Panc1 (cell line): ENCODE measurements at regions not wholly inside any gene's neighbourhood (a gene's known extent, or its start where the extent isn't known, plus 50 kb on each side); places are given as distances from the start of the nearest gene placed in this dataset.

ENCODE experiments used
- ATAC-seq: fragments of 200-7000 bp; cut with Tn5 transposase; 2 replicates; pipeline ENCODE4 v1.9.1; 2020; ENCODE audit warnings: mild to moderate bottlenecking, moderate library complexity
- BruUV-seq: library from RNA; stranded (reverse); fragments of 400-500 nt; replicated peaks from 2 replicates; lab custom pipeline; 2021; lab: Mats Ljungman, UMichigan
- CTCF ChIA-PET: fragments of 300-600 bp; sonication (Branson Sonifier 250); formaldehyde crosslinking; loops from one replicate; lab custom pipeline; 2022; ENCODE audit warnings: antibody characterized with exemption; lab: Charles Lee
- POLR2A ChIA-PET: fragments of 300-600 bp; sonication (Branson Sonifier 250); formaldehyde crosslinking; loops from one replicate; lab custom pipeline; 2022; ENCODE audit warnings: antibody characterized with exemption; lab: Charles Lee
- DNase-seq: peaks from one replicate; pipeline ENCODE4 v3.0.0-alpha.2; 2010; ENCODE audit warnings: low read depth, low spot score
- H3K27ac ChIP-seq: 2 replicates; pipeline ENCODE4 v1.5.1; 2011; ENCODE audit warnings: mild to moderate bottlenecking, low read length, inconsistent platforms
- H3K27me3 ChIP-seq: fragments of 200-500 bp; sonication (Bioruptor generic); 2 replicates; pipeline ENCODE4 v1.6.0; 2014; ENCODE audit warnings: low read length, inconsistent platforms; ENCODE audit not compliant: control insufficient read depth, insufficient read depth
- H3K36me3 ChIP-seq: fragments of 200-500 bp; sonication (Bioruptor generic); 2 replicates; pipeline ENCODE4 v1.5.1; 2014; ENCODE audit warnings: inconsistent platforms, mild to moderate bottlenecking, low read length, moderate library complexity; ENCODE audit not compliant: control insufficient read depth, insufficient read depth
- H3K4me1 ChIP-seq: 2 replicates; pipeline ENCODE4 v1.5.1; 2011; ENCODE audit warnings: inconsistent platforms, mild to moderate bottlenecking, low read length, moderate library complexity; ENCODE audit not compliant: control insufficient read depth, insufficient read depth
- H3K4me3 ChIP-seq, 2 experiments: 2 replicates each; pipeline ENCODE4 v1.5.1; 2011 to 2012; ENCODE audit warnings: low read depth in 2 of 2, low read length in 2 of 2, mild to moderate bottlenecking in 2 of 2, inconsistent platforms in 1 of 2, moderate library complexity in 1 of 2
- H3K9me3 ChIP-seq: fragments of 200-500 bp; sonication (Bioruptor generic); 2 replicates; pipeline ENCODE4 v1.5.1; 2014; ENCODE audit warnings: low read depth, mild to moderate bottlenecking, inconsistent platforms, low read length, moderate library complexity; ENCODE audit not compliant: control insufficient read depth, insufficient read depth
- POLR2AphosphoS5 ChIP-seq: IDR thresholded peaks from 2 replicates; pipeline ENCODE4 v1.6.1; 2012; ENCODE audit warnings: mild to moderate bottlenecking, low read depth, low read length, moderate library complexity
- SIN3A ChIP-seq: IDR thresholded peaks from 2 replicates; pipeline ENCODE4 v1.6.1; 2012; ENCODE audit warnings: low read depth, mild to moderate bottlenecking, low read length, moderate library complexity, borderline replicate concordance; ENCODE audit not compliant: insufficient read depth
- TCF7L2 ChIP-seq: IDR thresholded peaks from 2 replicates; pipeline ENCODE4 v1.6.1; 2011; ENCODE audit warnings: mild to moderate bottlenecking, low read depth, low read length, inconsistent platforms
- in situ Hi-C: cut with HindIII; loops from 2 replicates; pipeline ENCODE4 v1.10.0; 2016; ENCODE audit warnings: low sequenced_read_pairs, low pct_unique_long_range_greater_than_20kb
- intact Hi-C: fragments of 100-400 bp; cut with micrococcal nuclease; formaldehyde crosslinking; loops from one replicate; pipeline ENCODE4 v1.10.0; 2022; ENCODE audit not compliant: unreplicated experiment
- TF ChIP-seq, protein P1 (sequence below): fragments of 450-650 bp; IDR thresholded peaks from 2 replicates; pipeline ENCODE4 v1.5.1; 2017; ENCODE audit warnings: mild to moderate bottlenecking
- TF ChIP-seq, protein P2 (sequence below), 2 experiments: IDR thresholded peaks; 2 replicates each; pipeline ENCODE4 v1.6.1; 2011 to 2012; ENCODE audit warnings: low read depth in 2 of 2, control low read depth in 1 of 2, low read length in 1 of 2, mild to moderate bottlenecking in 1 of 2, moderate library complexity in 1 of 2; ENCODE audit not compliant: insufficient read depth in 1 of 2

DNA sequence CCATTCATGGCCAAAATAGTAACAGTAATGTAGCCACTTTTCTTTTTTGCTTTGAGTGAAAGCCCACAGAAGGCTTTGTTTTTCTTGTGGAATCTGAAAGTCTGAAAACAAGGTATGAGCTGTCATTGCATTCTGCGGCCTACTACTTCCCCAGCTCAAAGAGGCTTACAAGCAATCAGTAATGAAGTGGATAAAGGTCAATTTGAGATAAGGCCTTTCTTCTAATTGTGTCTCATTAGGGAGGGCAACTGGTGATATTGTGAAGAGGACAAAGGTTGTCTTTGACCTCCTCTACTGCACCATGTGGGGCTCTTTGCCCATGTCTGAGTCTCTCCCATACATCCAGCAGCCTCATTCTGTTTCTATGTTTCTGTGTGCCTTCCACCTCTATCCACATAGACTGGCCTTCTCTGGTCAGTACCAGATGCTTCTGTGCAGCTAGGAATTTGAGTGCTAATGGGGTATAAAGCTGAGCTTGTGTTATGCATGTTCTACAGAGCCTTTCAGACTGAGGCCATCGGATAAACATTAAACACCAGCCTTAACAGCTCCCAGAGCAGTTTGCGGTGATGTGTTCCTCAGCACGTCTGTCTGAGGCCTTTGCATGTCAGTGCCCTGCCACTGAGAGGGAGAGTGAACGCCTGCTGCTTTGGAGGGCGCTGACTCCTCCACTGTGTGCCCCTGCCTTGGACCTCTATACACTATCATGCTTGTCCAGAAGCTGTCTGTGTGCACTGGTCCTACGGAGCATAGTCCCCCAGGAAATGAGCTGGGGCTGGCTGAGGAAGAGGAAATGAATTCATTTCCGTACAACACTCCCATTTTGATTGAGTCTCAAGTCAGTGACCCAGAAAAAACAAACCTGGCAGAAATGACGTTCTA is 80.2 kb downstream of the SH2D1A start:
- Histone ChIP-seq H3K27me3 (no peaks in the 10 kb centered on the region), H3K36me3 (no peaks in the 10 kb centered on the region), H3K4me3 (no peak overlapping the region), H3K9me3 (no peaks in the 10 kb centered on the region), H3K4me1 (no peaks in the 10 kb centered on the region), H3K27ac (no peak overlapping the region)
- no peak for DNase-seq
- POLR2A ChIA-PET: no interaction called here
- intact Hi-C loops: no loop called here
- no peak for TF ChIP-seq SIN3A
- TF ChIP-seq POLR2AphosphoS5: no peak
- TF ChIP-seq TCF7L2: no peak
- TF ChIP-seq, protein P1, sequence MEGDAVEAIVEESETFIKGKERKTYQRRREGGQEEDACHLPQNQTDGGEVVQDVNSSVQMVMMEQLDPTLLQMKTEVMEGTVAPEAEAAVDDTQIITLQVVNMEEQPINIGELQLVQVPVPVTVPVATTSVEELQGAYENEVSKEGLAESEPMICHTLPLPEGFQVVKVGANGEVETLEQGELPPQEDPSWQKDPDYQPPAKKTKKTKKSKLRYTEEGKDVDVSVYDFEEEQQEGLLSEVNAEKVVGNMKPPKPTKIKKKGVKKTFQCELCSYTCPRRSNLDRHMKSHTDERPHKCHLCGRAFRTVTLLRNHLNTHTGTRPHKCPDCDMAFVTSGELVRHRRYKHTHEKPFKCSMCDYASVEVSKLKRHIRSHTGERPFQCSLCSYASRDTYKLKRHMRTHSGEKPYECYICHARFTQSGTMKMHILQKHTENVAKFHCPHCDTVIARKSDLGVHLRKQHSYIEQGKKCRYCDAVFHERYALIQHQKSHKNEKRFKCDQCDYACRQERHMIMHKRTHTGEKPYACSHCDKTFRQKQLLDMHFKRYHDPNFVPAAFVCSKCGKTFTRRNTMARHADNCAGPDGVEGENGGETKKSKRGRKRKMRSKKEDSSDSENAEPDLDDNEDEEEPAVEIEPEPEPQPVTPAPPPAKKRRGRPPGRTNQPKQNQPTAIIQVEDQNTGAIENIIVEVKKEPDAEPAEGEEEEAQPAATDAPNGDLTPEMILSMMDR: no peak
- TF ChIP-seq, protein P2, sequence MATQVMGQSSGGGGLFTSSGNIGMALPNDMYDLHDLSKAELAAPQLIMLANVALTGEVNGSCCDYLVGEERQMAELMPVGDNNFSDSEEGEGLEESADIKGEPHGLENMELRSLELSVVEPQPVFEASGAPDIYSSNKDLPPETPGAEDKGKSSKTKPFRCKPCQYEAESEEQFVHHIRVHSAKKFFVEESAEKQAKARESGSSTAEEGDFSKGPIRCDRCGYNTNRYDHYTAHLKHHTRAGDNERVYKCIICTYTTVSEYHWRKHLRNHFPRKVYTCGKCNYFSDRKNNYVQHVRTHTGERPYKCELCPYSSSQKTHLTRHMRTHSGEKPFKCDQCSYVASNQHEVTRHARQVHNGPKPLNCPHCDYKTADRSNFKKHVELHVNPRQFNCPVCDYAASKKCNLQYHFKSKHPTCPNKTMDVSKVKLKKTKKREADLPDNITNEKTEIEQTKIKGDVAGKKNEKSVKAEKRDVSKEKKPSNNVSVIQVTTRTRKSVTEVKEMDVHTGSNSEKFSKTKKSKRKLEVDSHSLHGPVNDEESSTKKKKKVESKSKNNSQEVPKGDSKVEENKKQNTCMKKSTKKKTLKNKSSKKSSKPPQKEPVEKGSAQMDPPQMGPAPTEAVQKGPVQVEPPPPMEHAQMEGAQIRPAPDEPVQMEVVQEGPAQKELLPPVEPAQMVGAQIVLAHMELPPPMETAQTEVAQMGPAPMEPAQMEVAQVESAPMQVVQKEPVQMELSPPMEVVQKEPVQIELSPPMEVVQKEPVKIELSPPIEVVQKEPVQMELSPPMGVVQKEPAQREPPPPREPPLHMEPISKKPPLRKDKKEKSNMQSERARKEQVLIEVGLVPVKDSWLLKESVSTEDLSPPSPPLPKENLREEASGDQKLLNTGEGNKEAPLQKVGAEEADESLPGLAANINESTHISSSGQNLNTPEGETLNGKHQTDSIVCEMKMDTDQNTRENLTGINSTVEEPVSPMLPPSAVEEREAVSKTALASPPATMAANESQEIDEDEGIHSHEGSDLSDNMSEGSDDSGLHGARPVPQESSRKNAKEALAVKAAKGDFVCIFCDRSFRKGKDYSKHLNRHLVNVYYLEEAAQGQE (IDR thresholded peaks at IDR 0.05; ENCODE audit: insufficient read depth in 1 of 2, low read depth in 2 of 2, low read length in 1 of 2): no peak
- in situ Hi-C loops: no loop called here
- no TSS peak for BruUV-seq
- CTCF ChIA-PET: no interaction called here
- ATAC-seq: no peak

DNA sequence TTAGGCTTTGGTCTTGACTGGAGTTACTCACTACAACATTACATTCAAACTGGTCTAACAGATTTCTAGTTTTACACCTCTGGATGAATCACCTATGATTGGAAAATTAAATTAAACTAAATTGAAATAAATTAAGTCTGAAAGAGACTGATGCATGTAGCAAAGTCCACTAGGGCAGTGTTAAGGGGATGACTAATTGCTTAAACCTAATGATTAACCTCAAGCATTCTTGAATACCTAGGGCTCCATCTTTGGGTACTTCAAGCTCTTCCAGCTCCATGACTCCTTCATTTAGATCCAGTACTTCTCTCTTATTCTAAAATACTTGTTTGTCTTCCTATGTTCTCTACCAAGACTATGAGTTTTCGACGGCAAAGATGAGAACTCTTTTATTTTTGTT is 86.8 kb downstream of the SH2D1A start:
- Histone ChIP-seq H3K9me3 (no peaks in the 10 kb centered on the region), H3K4me3 (no peak overlapping the region), H3K27me3 (no peaks in the 10 kb centered on the region), H3K36me3 (no peaks in the 10 kb centered on the region), H3K4me1 (no peaks in the 10 kb centered on the region), H3K27ac (no peak overlapping the region)
- ATAC-seq (no peak), DNase-seq (no peak)
- CTCF ChIA-PET: no interaction called here
- in situ Hi-C loops: no loop called here
- POLR2A ChIA-PET: no interaction called here
- no TSS peak for BruUV-seq
- TF ChIP-seq POLR2AphosphoS5 (no peak), TCF7L2 (no peak), SIN3A (no peak)
- TF ChIP-seq, protein P1: no peak
- TF ChIP-seq, protein P2 (IDR thresholded peaks at IDR 0.05; ENCODE audit: insufficient read depth in 1 of 2, low read depth in 2 of 2, low read length in 1 of 2): no peak
- intact Hi-C loops: no loop called here
